ENCODE measurements at regions not wholly inside any gene's neighbourhood (a gene's known extent, or its start where the extent isn't known, plus 50 kb on each side); places are given as distances from the start of the nearest gene placed in this dataset.

- TF ChIP-seq CREB5 (CRISPR knock-in tag; IDR thresholded peaks at IDR 0.05; ENCODE audit: low read depth), result no peak
- no peak for TF ChIP-seq TSHZ2 (CRISPR knock-in tag; IDR thresholded peaks at IDR 0.05)
- no peak for TF ChIP-seq RARB (CRISPR knock-in tag; IDR thresholded peaks at IDR 0.05)
- TF ChIP-seq TOX (CRISPR knock-in tag; IDR thresholded peaks at IDR 0.05; ENCODE audit: borderline replicate concordance), result no peak
- TF ChIP-seq ISL1 (CRISPR knock-in tag; IDR thresholded peaks at IDR 0.05), result no peak
- no peak for TF ChIP-seq ZFP30 (CRISPR knock-in tag; IDR thresholded peaks at IDR 0.05)
- no peak for TF ChIP-seq ZFP3 (CRISPR knock-in tag; IDR thresholded peaks at IDR 0.05)
- no peak for TF ChIP-seq BACH2 (CRISPR knock-in tag; IDR thresholded peaks at IDR 0.05; ENCODE audit: borderline replicate concordance)
- no peak for TF ChIP-seq ZC3H10 (CRISPR knock-in tag; IDR thresholded peaks at IDR 0.05)
- no peak for TF ChIP-seq PPARA (CRISPR knock-in tag; IDR thresholded peaks at IDR 0.05; ENCODE audit: borderline replicate concordance)
- no peak for TF ChIP-seq SNAI2 (CRISPR knock-in tag; IDR thresholded peaks at IDR 0.05)
- TF ChIP-seq PATZ1 (CRISPR knock-in tag; IDR thresholded peaks at IDR 0.05; ENCODE audit: borderline replicate concordance), result no peak
- TF ChIP-seq CSRNP3 (CRISPR knock-in tag; IDR thresholded peaks at IDR 0.05), result no peak
- TF ChIP-seq ZNF70 (CRISPR knock-in tag; IDR thresholded peaks at IDR 0.05), result no peak
- TF ChIP-seq GLIS3 (CRISPR knock-in tag; IDR thresholded peaks at IDR 0.05), result no peak
- TF ChIP-seq OSR1 (CRISPR knock-in tag; IDR thresholded peaks at IDR 0.05), result no peak
- TF ChIP-seq ZNF565 (CRISPR knock-in tag; conservative IDR thresholded peaks at IDR 0.05; ENCODE audit: low read depth), result no peak
- no peak for TF ChIP-seq ESRRG (CRISPR knock-in tag; IDR thresholded peaks at IDR 0.05)
- TF ChIP-seq TCF4 (CRISPR knock-in tag; IDR thresholded peaks at IDR 0.05; ENCODE audit: borderline replicate concordance), result no peak
- no peak for ATAC-seq
Observed at GRCh38 chr2:134128746-134129145, 125.1 kb upstream of the MGAT5 start.

GRCh38 chr2:134129900-134130537 is 123.9 kb upstream of the MGAT5 start:
- no peak for ATAC-seq
- no peak for TF ChIP-seq SNAI2 (CRISPR knock-in tag; IDR thresholded peaks at IDR 0.05)
- no peak for TF ChIP-seq GLIS3 (CRISPR knock-in tag; IDR thresholded peaks at IDR 0.05)
- TF ChIP-seq ZC3H10 (CRISPR knock-in tag; IDR thresholded peaks at IDR 0.05), result no peak
- no peak for TF ChIP-seq ZNF565 (CRISPR knock-in tag; conservative IDR thresholded peaks at IDR 0.05; ENCODE audit: low read depth)
- TF ChIP-seq POU6F1 (CRISPR knock-in tag; IDR thresholded peaks at IDR 0.05; ENCODE audit: borderline replicate concordance, low read depth), result no peak
- TF ChIP-seq TOX (CRISPR knock-in tag; IDR thresholded peaks at IDR 0.05; ENCODE audit: borderline replicate concordance), result no peak
- TF ChIP-seq PPARA (CRISPR knock-in tag; IDR thresholded peaks at IDR 0.05; ENCODE audit: borderline replicate concordance), result no peak
- TF ChIP-seq TCF4 (CRISPR knock-in tag; IDR thresholded peaks at IDR 0.05; ENCODE audit: borderline replicate concordance), result no peak
- TF ChIP-seq CSRNP3 (CRISPR knock-in tag; IDR thresholded peaks at IDR 0.05), result no peak
- TF ChIP-seq TSHZ2 (CRISPR knock-in tag; IDR thresholded peaks at IDR 0.05), result no peak
- no peak for TF ChIP-seq BACH2 (CRISPR knock-in tag; IDR thresholded peaks at IDR 0.05; ENCODE audit: borderline replicate concordance)
- no peak for TF ChIP-seq ZNF70 (CRISPR knock-in tag; IDR thresholded peaks at IDR 0.05)
- TF ChIP-seq ARNTL (CRISPR knock-in tag; IDR thresholded peaks at IDR 0.05; ENCODE audit: borderline replicate concordance, low read depth), result no peak
- TF ChIP-seq ZNF8 (CRISPR knock-in tag; IDR thresholded peaks at IDR 0.05), result no peak
- TF ChIP-seq OSR1 (CRISPR knock-in tag; IDR thresholded peaks at IDR 0.05), result no peak
- TF ChIP-seq ESRRG (CRISPR knock-in tag; IDR thresholded peaks at IDR 0.05), result no peak
- no peak for TF ChIP-seq CREB5 (CRISPR knock-in tag; IDR thresholded peaks at IDR 0.05; ENCODE audit: low read depth)

Measured in SK-N-SH treated with all-trans-retinoic acid at 6 μM for 48 hours (cell line).